Suprapubic skin (tissue), 4 donors: ENCODE measurements at regions not wholly inside any gene's neighbourhood (a gene's known extent, or its start where the extent isn't known, plus 50 kb on each side); places are given as distances from the start of the nearest gene placed in this dataset.

ENCODE experiments used
- DNase-seq, 2 donors: peaks; one replicate each; pipeline ENCODE4 v3.0.0-alpha.2; 2019; ENCODE audit warnings: low spot score in 2 of 2
- H3K27ac ChIP-seq: fragments of 200-600 bp; sonication (generic); one replicate; pipeline ENCODE4 v1.5.1; 2019
- H3K27me3 ChIP-seq: fragments of 200-600 bp; sonication (generic); one replicate; pipeline ENCODE4 v1.5.1; 2019
- H3K36me3 ChIP-seq: fragments of 200-600 bp; sonication (generic); one replicate; pipeline ENCODE4 v1.5.1; 2019
- H3K4me1 ChIP-seq: fragments of 200-600 bp; sonication (generic); one replicate; pipeline ENCODE4 v1.5.1; 2019
- H3K4me3 ChIP-seq: fragments of 200-600 bp; sonication (generic); one replicate; pipeline ENCODE4 v1.5.1; 2019; ENCODE audit warnings: mild to moderate bottlenecking
- H3K9me3 ChIP-seq: fragments of 200-600 bp; sonication (generic); one replicate; pipeline ENCODE4 v1.5.1; 2019
- EP300 ChIP-seq: sonication (generic); formaldehyde crosslinking; IDR thresholded peaks from one replicate; pipeline ENCODE4 v1.6.1; 2017; ENCODE audit warnings: antibody characterized with exemption
- POLR2A ChIP-seq, 2 donors: fragments of 450-650 bp; IDR thresholded peaks; one replicate each; pipeline ENCODE4 v1.6.1; 2017; ENCODE audit warnings: antibody characterized with exemption in 2 of 2, mild to moderate bottlenecking in 2 of 2, moderate library complexity in 2 of 2
- POLR2AphosphoS5 ChIP-seq, 3 donors: sonication (generic); formaldehyde crosslinking; IDR thresholded peaks; one replicate each; pipeline ENCODE4 v1.6.1; 2017; ENCODE audit warnings: antibody characterized with exemption in 3 of 3
- WGBS: methylation state at CpG from one replicate; pipeline ENCODE4 v1.1.5; 2018; 5-methylcytosine and 5-hydroxymethylcytosine counted together
- TF ChIP-seq, protein P1 (sequence below), 2 donors: fragments of 200-600 bp in 1 of 2; fragments of 450-650 bp in 1 of 2; sonication (generic) in 1 of 2; IDR thresholded peaks; one replicate each; pipeline ENCODE4 v1.5.1; 2016 to 2019; ENCODE audit warnings: antibody characterized with exemption in 2 of 2, mild to moderate bottlenecking in 1 of 2, moderate library complexity in 1 of 2

- TF ChIP-seq, protein P1, sequence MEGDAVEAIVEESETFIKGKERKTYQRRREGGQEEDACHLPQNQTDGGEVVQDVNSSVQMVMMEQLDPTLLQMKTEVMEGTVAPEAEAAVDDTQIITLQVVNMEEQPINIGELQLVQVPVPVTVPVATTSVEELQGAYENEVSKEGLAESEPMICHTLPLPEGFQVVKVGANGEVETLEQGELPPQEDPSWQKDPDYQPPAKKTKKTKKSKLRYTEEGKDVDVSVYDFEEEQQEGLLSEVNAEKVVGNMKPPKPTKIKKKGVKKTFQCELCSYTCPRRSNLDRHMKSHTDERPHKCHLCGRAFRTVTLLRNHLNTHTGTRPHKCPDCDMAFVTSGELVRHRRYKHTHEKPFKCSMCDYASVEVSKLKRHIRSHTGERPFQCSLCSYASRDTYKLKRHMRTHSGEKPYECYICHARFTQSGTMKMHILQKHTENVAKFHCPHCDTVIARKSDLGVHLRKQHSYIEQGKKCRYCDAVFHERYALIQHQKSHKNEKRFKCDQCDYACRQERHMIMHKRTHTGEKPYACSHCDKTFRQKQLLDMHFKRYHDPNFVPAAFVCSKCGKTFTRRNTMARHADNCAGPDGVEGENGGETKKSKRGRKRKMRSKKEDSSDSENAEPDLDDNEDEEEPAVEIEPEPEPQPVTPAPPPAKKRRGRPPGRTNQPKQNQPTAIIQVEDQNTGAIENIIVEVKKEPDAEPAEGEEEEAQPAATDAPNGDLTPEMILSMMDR (IDR thresholded peaks at IDR 0.05) = no peak
- no peak for TF ChIP-seq POLR2A (IDR thresholded peaks at IDR 0.05)
- no peak for TF ChIP-seq POLR2AphosphoS5 (IDR thresholded peaks at IDR 0.05)
- no peak for TF ChIP-seq EP300
- no peaks in the 10 kb centered on the region for H3K36me3 ChIP-seq
- H3K27ac ChIP-seq = no peak overlapping the region
- peaks cover 3% of the 10 kb centered on the region for H3K27me3 ChIP-seq
- H3K9me3 ChIP-seq = no peaks in the 10 kb centered on the region
- peaks cover 3% of the 10 kb centered on the region for H3K4me1 ChIP-seq
- no peak overlapping the region for H3K4me3 ChIP-seq
- WGBS = 20% methylated on average over 2 of the region's 2 CpGs
- DNase-seq = no peak
These were observed 117.7 kb upstream of the SATB2 start for GRCh38 chr2:199575416-199575815.

DNA sequence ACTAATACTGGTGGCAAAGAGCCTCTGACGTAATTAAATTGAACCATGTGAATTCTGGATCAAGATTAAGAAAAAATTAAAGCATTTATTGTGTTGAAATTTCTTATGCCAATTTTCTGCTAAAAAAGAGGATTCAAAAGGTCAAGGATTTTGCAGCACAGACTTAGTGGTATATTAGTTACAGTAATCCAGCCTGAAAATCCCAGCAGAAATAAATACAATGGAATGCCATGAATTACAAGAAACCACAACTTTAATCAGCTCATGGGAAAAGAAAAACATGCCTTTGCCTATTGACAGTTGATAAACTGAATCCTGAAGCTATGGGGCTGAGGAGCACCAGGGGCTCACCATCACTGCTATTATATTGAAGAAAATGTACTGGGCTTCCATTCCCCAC, 114.8 kb upstream of the SATB2 start:
- 53% methylated on average over 1 of the region's 1 CpG for WGBS
- H3K9me3 ChIP-seq = no peaks in the 10 kb centered on the region
- TF ChIP-seq POLR2AphosphoS5 (IDR thresholded peaks at IDR 0.05) (no peak), POLR2A (IDR thresholded peaks at IDR 0.05) (no peak), EP300 (no peak)
- TF ChIP-seq, protein P1 (IDR thresholded peaks at IDR 0.05) = no peak
- H3K4me1 ChIP-seq = peaks cover 3% of the 10 kb centered on the region
- no peaks in the 10 kb centered on the region for H3K36me3 ChIP-seq
- no peak for DNase-seq
- no peak overlapping the region for H3K4me3 ChIP-seq
- H3K27me3 ChIP-seq = no peaks in the 10 kb centered on the region
- H3K27ac ChIP-seq = no peak overlapping the region

DNA sequence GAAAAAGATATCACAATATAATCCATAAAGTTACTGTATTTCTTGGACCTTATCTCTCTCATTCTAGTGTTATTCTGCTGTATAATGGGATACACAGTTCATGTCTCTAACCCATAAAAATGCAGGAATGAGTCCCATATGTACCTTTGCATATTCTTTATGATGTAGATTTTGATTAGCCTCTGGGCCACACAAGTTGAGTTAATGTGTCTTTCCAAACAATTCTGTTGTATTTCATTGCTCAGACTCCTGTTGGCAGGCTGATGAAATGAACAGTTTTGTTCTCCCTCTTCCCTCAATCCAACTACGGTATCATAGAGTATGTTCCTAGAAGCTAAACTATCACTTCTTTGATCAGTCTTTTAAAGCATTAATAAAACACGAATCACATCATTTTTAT, 113.2 kb upstream of the SATB2 start:
- no peak for DNase-seq
- H3K27ac ChIP-seq = no peak overlapping the region
- 79% methylated on average over 2 of the region's 2 CpGs for WGBS
- H3K9me3 ChIP-seq = no peaks in the 10 kb centered on the region
- H3K27me3 ChIP-seq = no peaks in the 10 kb centered on the region
- peaks cover 3% of the 10 kb centered on the region for H3K4me1 ChIP-seq
- TF ChIP-seq, protein P1 (IDR thresholded peaks at IDR 0.05) = no peak
- no peak for TF ChIP-seq POLR2A (IDR thresholded peaks at IDR 0.05)
- no peak for TF ChIP-seq POLR2AphosphoS5 (IDR thresholded peaks at IDR 0.05)
- no peak for TF ChIP-seq EP300
- H3K4me3 ChIP-seq = no peak overlapping the region
- H3K36me3 ChIP-seq = no peaks in the 10 kb centered on the region

- H3K36me3 ChIP-seq = no peaks in the 10 kb centered on the region
- 42% methylated on average over 1 of the region's 1 CpG for WGBS
- no peak for TF ChIP-seq EP300
- no peak for TF ChIP-seq POLR2AphosphoS5 (IDR thresholded peaks at IDR 0.05)
- TF ChIP-seq, protein P1 (IDR thresholded peaks at IDR 0.05) = no peak
- TF ChIP-seq POLR2A (IDR thresholded peaks at IDR 0.05) = no peak
- H3K27ac ChIP-seq = no peak overlapping the region
- DNase-seq = no peak
- no peaks in the 10 kb centered on the region for H3K4me1 ChIP-seq
- H3K4me3 ChIP-seq = no peak overlapping the region
- H3K27me3 ChIP-seq = no peaks in the 10 kb centered on the region
- no peaks in the 10 kb centered on the region for H3K9me3 ChIP-seq
These were observed 111.6 kb upstream of the SATB2 start for GRCh38 chr2:199569336-199569735.

DNA sequence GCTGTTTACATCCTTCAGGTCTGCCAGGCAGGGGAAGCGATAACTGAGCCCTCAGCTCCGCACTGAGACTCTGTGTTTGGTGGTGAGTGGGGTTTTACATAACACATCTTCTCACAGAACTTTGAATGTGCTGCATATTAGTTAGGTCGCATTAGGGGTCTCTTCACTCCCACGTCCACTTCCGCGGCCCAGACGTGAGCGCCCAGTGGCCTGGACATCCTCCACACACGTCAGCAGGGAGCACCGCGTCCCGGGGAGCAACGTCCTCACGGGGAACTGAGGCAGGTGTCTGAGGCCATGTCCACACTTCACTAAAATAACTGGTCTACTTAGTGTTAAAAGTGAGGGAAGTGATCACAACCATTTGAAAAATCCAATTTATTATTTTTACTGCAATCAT, 100.4 kb upstream of the SATB2 start:
- H3K36me3 ChIP-seq = no peaks in the 10 kb centered on the region
- H3K4me3 ChIP-seq = no peak overlapping the region
- TF ChIP-seq POLR2A (IDR thresholded peaks at IDR 0.05) (no peak), EP300 (no peak), POLR2AphosphoS5 (IDR thresholded peaks at IDR 0.05) (no peak)
- TF ChIP-seq, protein P1 (IDR thresholded peaks at IDR 0.05) = no peak
- DNase-seq = no peak
- WGBS = 91% methylated on average over 14 of the region's 14 CpGs
- no peak overlapping the region for H3K27ac ChIP-seq
- H3K4me1 ChIP-seq = no peaks in the 10 kb centered on the region
- no peaks in the 10 kb centered on the region for H3K9me3 ChIP-seq
- H3K27me3 ChIP-seq = no peaks in the 10 kb centered on the region
